GM18507 (cell line): ENCODE measurements at regions not wholly inside any gene's neighbourhood (a gene's known extent, or its start where the extent isn't known, plus 50 kb on each side); places are given as distances from the start of the nearest gene placed in this dataset.
"Not testable (repeated sequence)": the region's sequence is repeated elsewhere in the genome, so short reads cannot be mapped to it uniquely, and the experiment has no call there.

Experiments
- DNase-seq: peaks from one replicate; pipeline ENCODE4 v3.0.0; 2011; ENCODE audit warnings: low read depth; ENCODE audit not compliant: insufficient read length; ENCODE audit errors: extremely low spot score
- FAIRE-seq: peaks from 2 replicates; lab custom pipeline; 2011; peaks lifted over from hg19 to GRCh38; lab: Jason Lieb, UNC

GRCh38 chrY:19549671-19550466 lies 194.7 kb downstream of the KDM5D start:
- DNase-seq = no peak
- FAIRE-seq = no peak

- peak; percentile 85 for FAIRE-seq
- peak; percentile 11 for DNase-seq
Measured at GRCh38 chrY:19541475-19542306, 202.8 kb downstream of the KDM5D start.

GRCh38 chrY:19535697-19536096 lies 208.8 kb downstream of the KDM5D start:
- not testable (repeated sequence) for DNase-seq, FAIRE-seq

GRCh38 chrY:19521976-19522375 lies 222.6 kb downstream of the KDM5D start:
- no peak for DNase-seq
- no peak for FAIRE-seq

- FAIRE-seq = no peak
- DNase-seq = no peak
Measured at GRCh38 chrY:19503092-19503449, 241.5 kb downstream of the KDM5D start.

- peak; percentile 24 for FAIRE-seq
Measured at GRCh38 chrY:19502169-19503091, 242.1 kb downstream of the KDM5D start.

GRCh38 chrY:19498556-19498955 lies 246.0 kb downstream of the KDM5D start:
- DNase-seq (no peak), FAIRE-seq (peak; percentile 79)

More at GRCh38 chrY:19502169-19503091, 242.1 kb downstream of the KDM5D start:
- DNase-seq = no peak

GRCh38 chrY:19487494-19487893 lies 257.0 kb downstream of the KDM5D start:
- no peak for DNase-seq

GRCh38 chrY:19484997-19485396 lies 259.5 kb downstream of the KDM5D start:
- FAIRE-seq = no peak
- no peak for DNase-seq

More at GRCh38 chrY:19487494-19487893, 257.0 kb downstream of the KDM5D start:
- FAIRE-seq = no peak

- DNase-seq = no peak
- FAIRE-seq = no peak
Measured at GRCh38 chrY:19479141-19479540, 265.4 kb downstream of the KDM5D start.

GRCh38 chrY:19477959-19478358 lies 266.6 kb downstream of the KDM5D start:
- DNase-seq (no peak), FAIRE-seq (no peak)

GRCh38 chrY:19465809-19466208 lies 278.7 kb downstream of the KDM5D start:
- FAIRE-seq = no peak

GRCh38 chrY:19456855-19457448 lies 287.6 kb downstream of the KDM5D start:
- FAIRE-seq (no peak), DNase-seq (no peak)

More at GRCh38 chrY:19465809-19466208, 278.7 kb downstream of the KDM5D start:
- DNase-seq = no peak

GRCh38 chrY:19433059-19433458 lies 311.5 kb downstream of the KDM5D start:
- FAIRE-seq = peak; percentile 84
- DNase-seq = no peak

- FAIRE-seq (no peak), DNase-seq (no peak)
Measured at GRCh38 chrY:19427736-19428518, 316.6 kb downstream of the KDM5D start.

GRCh38 chrY:19427191-19427590 lies 317.3 kb downstream of the KDM5D start:
- DNase-seq, FAIRE-seq: not testable (repeated sequence)

GRCh38 chrY:19410980-19411766 lies 333.4 kb downstream of the KDM5D start:
- DNase-seq = no peak
- no peak for FAIRE-seq

- FAIRE-seq = no peak
- DNase-seq = no peak
Measured at GRCh38 chrY:19406246-19406645, 338.3 kb downstream of the KDM5D start.
